Dermis microvascular lymphatic vessel endothelial cell (primary cell): ENCODE measurements at regions not wholly inside any gene's neighbourhood (a gene's known extent, or its start where the extent isn't known, plus 50 kb on each side); places are given as distances from the start of the nearest gene placed in this dataset.
"Not testable (repeated sequence)": the region's sequence is repeated elsewhere in the genome, so short reads cannot be mapped to it uniquely, and the experiment has no call there.

Experiments used
- DNase-seq, 2 donors: peaks; one replicate each; pipeline versions ENCODE4 v3.0.0 to v3.0.0-alpha.2; 2010; ENCODE audit warnings: low read depth in 2 of 2

DNA sequence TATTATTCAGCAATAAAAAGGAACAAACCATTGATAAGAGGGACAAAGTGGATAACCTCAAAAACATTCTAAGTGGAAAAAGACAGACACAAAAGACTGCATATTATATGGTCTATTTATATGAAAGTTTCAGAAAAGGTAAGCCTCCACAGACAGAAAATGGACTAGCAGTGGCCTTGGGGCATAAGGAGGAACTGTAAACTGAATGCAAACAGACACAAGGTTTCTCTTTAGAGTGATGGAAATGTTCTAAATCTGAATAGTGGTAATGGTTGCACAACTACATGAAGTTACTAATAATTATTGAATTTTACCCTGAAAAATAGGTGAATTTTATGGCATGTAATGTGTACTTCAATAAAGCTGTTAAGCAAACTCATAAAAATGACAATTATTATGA lies 286.3 kb upstream of the PAPPA start:
- no peak for DNase-seq

- no peak for DNase-seq
Measured at GRCh38 chr9:115877852-115878438, 275.6 kb upstream of the PAPPA start.

GRCh38 chr9:115879451-115879850 lies 274.1 kb upstream of the PAPPA start:
- DNase-seq = no peak

DNA sequence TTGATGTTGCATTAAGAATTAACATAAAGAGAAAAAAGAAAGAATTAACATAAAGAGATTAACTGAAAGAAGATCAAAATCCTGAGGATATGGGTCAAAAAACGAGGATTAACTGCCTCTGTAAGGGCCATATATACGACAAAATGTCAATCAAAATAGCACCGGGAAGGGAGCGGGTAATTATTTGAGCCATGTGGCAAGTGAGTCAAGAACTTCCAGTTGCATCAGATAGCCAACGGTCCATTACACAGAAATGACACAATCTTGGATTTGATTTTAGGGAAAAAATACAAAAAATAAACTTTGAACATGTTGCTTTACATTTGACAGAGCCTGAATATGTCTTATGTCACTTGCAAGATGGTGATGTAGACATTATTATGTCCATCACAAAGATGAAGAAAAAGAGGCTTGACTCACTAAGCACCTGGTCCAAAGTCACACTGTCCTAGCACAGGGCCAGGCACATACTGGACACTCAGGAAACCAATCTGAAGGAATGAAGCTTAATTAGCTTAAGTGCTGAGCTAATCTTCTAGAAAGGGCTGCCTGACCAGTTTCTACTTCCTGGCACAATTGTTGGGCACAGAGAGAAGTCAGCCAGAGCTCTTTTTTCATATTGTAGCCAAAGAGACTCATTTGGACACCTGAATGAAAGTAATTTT lies 273.2 kb upstream of the PAPPA start:
- no peak for DNase-seq

DNA sequence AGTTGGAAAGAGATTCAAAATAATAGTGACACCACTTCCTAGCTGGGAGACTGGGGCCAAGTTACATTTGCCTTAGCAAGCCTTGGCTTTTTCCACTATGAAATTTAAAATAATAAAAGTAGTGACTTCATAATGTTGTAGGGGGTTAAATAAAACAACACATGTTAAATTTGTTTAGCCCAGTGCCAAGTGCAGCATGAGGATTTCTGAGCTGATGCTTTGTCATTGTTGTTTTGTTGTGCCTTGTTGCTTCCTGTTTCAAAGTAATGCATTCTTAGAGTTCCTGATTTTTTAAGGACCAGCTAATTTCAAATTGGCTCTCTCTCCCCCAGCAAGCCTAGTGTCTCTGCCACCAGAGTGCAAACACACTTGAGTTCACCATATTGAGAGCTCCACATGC lies 270.7 kb upstream of the PAPPA start:
- no peak for DNase-seq

GRCh38 chr9:115883467-115884329 lies 269.9 kb upstream of the PAPPA start:
- no peak for DNase-seq

DNA sequence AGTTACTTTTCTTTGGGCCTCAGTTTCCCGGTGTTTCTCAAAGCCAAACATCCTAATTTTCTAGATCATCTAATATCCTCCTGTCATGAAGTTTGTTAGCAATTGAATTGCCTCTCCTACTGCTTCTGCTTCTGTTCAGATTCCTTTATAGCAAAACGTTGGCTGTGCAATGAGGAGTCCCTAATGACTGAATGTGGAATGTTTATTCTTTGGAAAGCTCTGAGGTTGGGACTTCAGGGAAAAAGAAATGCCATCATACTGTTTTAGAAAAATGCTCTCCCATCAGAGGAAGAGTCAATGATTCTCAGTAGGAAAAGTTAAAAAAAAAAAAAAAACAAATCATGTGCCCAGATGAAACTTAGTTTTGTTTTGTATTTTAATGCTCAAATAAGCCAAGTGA lies 268.7 kb upstream of the PAPPA start:
- no peak for DNase-seq

DNA sequence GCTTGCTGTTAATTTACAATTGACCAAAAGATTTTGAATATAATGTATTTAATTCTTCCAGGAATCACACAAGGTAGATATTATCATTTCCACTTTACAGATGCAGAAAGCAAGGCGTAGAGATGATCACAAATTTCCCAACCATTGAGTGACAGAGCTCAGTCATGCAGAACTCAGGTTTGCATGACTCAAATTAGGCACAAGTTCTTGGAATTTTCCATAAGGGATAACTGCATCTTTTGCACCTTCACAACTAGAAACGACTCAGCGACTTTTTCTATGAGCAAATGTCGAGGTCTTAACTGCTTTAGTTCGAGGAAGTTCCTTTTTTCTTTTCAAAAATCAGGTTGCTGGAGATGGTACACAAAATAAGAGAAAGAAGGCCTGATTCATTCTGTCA lies 265.5 kb upstream of the PAPPA start:
- DNase-seq = no peak

- no peak for DNase-seq
Measured at GRCh38 chr9:115891929-115892328, 261.7 kb upstream of the PAPPA start.

- DNase-seq = not testable (repeated sequence)
Measured at GRCh38 chr9:115898478-115898877, 255.1 kb upstream of the PAPPA start.

DNA sequence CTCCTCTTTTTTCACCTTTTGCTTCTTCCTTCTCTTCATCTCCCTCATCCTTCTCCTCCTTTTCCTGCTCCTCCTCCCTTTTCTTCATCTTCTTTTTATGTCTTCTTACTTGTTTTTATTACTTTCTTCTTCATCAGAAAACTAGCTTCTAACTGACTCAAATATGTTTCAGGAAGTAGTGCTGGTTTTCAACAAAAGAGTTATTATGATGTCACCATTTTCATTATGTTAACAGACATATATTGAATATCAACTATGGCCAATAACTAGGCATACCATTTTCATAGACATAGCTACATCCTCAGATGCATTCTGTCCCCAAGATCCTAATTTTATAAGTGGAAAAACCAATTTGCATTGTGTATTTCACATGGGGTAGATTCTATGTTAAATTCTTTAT lies 252.9 kb upstream of the PAPPA start:
- no peak for DNase-seq

DNA sequence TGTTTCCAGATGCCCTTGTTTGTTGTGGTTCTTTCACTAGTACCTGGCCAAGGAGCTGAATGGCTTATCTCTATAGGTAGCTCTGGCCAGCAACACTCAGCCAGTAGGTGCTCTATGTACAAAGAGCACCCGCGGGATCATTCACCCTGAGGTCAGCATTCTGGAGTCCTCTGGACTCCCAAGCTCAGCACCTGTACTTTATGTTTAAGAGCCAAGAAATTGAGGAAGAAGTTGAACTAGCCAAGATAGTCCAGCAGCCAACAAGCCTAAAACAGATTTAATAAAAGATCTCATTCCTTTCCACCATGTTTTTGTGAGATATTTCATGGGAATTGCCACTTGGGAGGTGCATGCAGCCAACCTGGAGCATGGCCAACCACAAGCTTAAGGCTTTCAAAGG lies 242.6 kb upstream of the PAPPA start:
- DNase-seq = no peak

DNA sequence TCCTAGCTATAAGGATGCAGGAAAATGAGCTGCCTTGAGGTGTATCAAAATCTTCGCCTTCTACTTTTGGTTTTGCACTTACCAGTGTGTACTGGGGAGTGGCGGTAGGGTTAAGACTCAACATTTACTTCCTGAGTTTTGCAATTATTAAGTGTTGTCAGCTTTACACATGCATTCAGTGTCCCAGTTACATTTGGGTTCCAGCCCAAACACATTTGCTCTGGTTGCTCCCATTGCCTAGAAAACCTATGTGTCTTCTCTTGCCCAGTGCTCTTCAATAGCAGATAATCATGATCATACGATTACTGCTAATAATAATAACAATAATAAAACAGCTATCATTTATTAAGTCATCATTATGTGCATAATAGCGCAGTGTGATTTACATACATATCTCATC lies 241.5 kb upstream of the PAPPA start:
- DNase-seq = no peak

GRCh38 chr9:115913696-115914095 lies 239.9 kb upstream of the PAPPA start:
- no peak for DNase-seq

DNA sequence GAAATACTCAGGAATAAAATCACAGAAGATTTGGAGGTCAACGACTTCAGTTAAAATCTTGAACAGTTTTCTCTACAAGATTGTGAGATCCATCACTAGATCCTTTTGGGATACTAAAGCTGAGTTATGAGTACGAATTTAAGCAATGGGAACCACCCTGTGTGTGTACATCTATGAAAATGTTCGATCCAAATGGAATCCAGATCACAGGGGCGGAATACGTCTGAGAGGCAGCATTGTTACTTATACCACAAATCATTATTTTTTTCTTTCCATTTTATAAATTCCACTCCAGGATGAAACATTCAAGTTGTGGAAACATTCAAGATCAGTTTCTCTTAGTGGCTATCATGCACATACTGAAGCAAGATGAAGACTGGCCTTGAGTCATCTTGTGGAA lies 239.3 kb upstream of the PAPPA start:
- DNase-seq = no peak

GRCh38 chr9:115921301-115921700 lies 232.3 kb upstream of the PAPPA start:
- no peak for DNase-seq

GRCh38 chr9:115922444-115922843 lies 231.1 kb upstream of the PAPPA start:
- no peak for DNase-seq

DNA sequence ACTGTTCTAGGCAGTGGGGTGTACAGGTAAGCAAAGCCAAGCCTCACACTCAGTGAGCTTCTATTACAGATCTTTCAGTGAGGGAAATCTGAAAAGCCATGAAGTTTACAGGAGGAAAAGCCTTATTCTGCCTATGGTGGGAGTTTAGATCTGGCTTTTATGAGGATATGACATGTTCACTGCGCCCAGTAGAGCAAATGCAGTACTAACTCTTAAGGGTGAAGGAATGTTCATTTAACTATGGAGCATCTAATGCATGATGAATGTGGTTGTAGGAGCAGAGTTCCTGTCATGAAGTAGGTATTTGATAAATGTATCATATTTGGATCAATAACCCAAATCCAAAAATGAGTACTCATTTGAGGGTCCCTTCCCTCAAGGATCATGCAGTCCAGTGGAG lies 230.2 kb upstream of the PAPPA start:
- DNase-seq = no peak

- no peak for DNase-seq
Measured at GRCh38 chr9:115923903-115924668, 229.5 kb upstream of the PAPPA start.

DNA sequence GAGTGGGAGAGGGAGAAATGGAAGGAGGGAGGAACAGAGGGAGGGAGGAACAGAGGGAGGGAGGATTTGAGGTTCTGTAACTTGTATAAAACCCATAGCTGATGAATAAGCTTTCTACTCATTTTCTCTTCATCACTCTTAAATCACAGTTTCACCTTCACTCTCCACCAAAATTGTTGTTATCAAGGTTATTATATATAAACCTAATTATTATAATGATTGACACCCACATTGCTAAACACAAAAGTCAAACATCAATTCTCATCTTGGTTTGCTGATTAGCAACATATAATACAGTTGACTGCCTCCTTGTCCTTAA lies 229.0 kb upstream of the PAPPA start:
- no peak for DNase-seq

DNA sequence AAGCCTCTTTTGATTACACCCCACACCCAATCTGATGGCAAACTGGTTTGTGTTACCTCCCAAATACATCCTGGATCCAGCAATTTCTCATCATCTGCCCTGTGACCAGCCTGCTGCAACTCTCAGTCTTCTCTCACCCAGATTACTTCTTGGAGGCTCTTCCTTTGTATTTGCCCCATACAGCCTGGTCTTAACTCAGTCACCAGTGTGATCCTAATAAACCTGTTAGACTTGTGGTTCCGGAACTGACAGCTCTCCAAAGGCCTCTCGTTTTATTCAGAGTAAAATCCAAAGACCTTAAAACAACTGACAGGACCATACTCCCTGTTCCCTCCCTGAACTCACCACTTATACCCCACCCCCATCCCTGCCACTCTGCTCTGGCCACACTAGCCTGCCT lies 228.2 kb upstream of the PAPPA start:
- no peak for DNase-seq

- no peak for DNase-seq
Measured at GRCh38 chr9:115930472-115930871, 223.1 kb upstream of the PAPPA start.
